Liver (tissue), 3 donors: ENCODE measurements at regions not wholly inside any gene's neighbourhood (a gene's known extent, or its start where the extent isn't known, plus 50 kb on each side); places are given as distances from the start of the nearest gene placed in this dataset.

ENCODE experiments used
- EGR1 ChIP-seq, 2 donors: IDR thresholded peaks; 2 replicates each; pipeline ENCODE4 v1.6.1; 2016 to 2018; ENCODE audit warnings: antibody characterized with exemption in 2 of 2, low read depth in 2 of 2
- FOXA1 ChIP-seq: IDR thresholded peaks from 2 replicates; pipeline ENCODE4 v1.6.1; 2016; ENCODE audit warnings: antibody characterized with exemption
- GABPA ChIP-seq, 2 donors: IDR thresholded peaks in 1 of 2; conservative IDR thresholded peaks in 1 of 2; 2 replicates each; pipeline ENCODE4 v1.6.1; 2016; ENCODE audit warnings: antibody characterized with exemption in 2 of 2, mild to moderate bottlenecking in 1 of 2, moderate library complexity in 1 of 2
- JUND ChIP-seq, 2 donors: IDR thresholded peaks; 2 replicates each; pipeline ENCODE4 v1.6.1; 2016; ENCODE audit warnings: antibody characterized with exemption in 2 of 2
- RAD21 ChIP-seq, 2 donors: IDR thresholded peaks; 2 replicates each; pipeline ENCODE4 v1.6.1; 2016; ENCODE audit warnings: antibody characterized with exemption in 2 of 2, mild to moderate bottlenecking in 2 of 2
- TAF1 ChIP-seq: conservative IDR thresholded peaks from 2 replicates; pipeline ENCODE4 v1.6.1; 2016; ENCODE audit warnings: antibody characterized with exemption, mild to moderate bottlenecking
- TF ChIP-seq, protein P1 (sequence below): fragments of 150-350 bp; IDR thresholded peaks from 2 replicates; pipeline ENCODE4 v1.5.1; 2017; ENCODE audit warnings: improper control_type of control experiment, low read depth, low read length; ENCODE audit not compliant: missing input control
- TF ChIP-seq, protein P2 (sequence below): IDR thresholded peaks from 2 replicates; pipeline ENCODE4 v1.6.1; 2016; ENCODE audit warnings: antibody characterized with exemption
- donor health status: healthy.
- donor health status: healthy.

DNA sequence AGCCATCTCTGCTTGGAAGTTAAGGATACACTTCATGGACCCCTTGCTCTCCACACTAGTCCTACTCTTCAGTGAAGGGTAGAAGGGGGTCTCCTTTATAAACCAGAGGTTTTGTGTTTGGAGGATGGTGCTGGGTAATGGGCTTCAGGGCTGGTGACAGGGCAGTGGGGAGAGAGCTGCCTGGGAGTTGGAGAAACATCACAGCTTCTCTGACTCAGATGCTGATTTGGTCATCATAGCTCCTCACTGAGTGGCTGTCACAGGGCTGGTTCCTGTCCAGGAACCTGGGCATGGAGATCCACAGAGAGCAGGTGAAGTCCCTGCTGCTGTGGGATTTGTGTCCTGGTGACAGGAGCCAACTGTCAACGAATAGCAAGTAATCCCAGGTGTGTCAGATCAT, 333.9 kb upstream of the ATP10A start:
- TF ChIP-seq, protein P1, sequence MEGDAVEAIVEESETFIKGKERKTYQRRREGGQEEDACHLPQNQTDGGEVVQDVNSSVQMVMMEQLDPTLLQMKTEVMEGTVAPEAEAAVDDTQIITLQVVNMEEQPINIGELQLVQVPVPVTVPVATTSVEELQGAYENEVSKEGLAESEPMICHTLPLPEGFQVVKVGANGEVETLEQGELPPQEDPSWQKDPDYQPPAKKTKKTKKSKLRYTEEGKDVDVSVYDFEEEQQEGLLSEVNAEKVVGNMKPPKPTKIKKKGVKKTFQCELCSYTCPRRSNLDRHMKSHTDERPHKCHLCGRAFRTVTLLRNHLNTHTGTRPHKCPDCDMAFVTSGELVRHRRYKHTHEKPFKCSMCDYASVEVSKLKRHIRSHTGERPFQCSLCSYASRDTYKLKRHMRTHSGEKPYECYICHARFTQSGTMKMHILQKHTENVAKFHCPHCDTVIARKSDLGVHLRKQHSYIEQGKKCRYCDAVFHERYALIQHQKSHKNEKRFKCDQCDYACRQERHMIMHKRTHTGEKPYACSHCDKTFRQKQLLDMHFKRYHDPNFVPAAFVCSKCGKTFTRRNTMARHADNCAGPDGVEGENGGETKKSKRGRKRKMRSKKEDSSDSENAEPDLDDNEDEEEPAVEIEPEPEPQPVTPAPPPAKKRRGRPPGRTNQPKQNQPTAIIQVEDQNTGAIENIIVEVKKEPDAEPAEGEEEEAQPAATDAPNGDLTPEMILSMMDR: no peak
- TF ChIP-seq, protein P2, sequence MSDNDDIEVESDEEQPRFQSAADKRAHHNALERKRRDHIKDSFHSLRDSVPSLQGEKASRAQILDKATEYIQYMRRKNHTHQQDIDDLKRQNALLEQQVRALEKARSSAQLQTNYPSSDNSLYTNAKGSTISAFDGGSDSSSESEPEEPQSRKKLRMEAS: no peak
- TF ChIP-seq EGR1 (IDR thresholded peaks at IDR 0.05; ENCODE audit: low read depth in 2 of 2) (no peak), TAF1 (no peak), GABPA (IDR thresholded peaks at IDR 0.05 in 1 of 2, conservative IDR thresholded peaks at IDR 0.05 in 1 of 2) (no peak), RAD21 (IDR thresholded peaks at IDR 0.05) (no peak), JUND (IDR thresholded peaks at IDR 0.05) (no peak), FOXA1 (no peak)
